ENCODE measurements at regions not wholly inside any gene's neighbourhood (a gene's known extent, or its start where the extent isn't known, plus 50 kb on each side); places are given as distances from the start of the nearest gene placed in this dataset.

DNA sequence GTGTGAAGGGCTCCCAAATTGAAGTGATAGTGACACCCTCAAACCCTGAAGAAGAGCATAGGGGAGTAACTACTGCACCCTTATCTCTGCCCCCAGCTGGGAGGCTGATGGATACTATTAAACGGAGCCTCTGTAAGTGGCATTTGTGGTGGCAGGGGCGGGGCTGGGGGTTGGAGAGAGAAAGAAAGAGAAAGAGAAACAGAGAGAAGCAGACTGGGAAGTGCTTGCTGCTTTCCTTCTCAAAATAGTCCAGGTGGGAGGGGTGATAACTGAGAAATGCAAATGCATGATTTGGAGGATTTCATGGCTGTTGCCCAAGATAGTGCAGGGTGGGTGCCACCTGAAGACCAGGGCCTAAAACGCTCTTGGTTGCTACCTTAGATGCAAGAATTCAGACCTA, 253.5 kb upstream of the GATB start:
- DNase-seq = no peak

DNA sequence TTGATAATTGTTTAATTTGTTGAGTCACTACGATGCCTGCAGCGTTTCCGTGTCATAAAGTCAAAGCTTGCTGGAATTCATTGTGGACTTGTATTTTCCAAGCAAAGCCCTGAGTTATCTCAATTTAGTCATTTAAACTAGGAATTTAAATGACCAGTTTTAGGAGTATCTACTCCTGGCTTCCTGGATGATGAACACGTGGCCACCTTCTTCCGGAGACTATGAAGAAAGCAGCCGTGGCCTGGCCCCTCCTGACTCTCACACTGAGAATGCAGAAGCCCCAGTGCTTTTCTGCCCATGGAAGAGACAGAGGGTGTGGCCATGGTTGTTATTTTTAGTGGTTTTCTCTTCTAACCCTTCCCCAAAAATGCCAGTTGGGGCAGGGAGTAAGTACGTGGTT, 250.7 kb upstream of the GATB start:
- DNase-seq = no peak

DNA sequence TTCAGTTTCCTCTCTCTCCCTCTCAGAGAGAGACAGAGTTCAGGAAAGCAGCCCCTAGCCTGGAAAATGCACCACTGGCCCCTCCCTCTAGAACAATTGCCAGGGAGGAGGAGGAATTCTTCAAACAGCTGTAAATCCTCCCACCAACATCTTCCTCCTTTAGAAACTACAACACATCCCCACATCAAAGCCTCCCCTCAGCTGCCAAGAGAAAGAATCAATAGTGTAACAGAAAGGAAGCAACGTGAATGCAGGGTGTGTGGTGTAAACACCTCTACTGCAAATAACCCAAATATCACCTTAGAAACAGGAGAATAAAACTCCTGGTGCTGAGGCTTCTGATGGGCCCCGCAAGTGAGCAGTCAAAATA, 249.9 kb upstream of the GATB start:
- DNase-seq = no peak

DNA sequence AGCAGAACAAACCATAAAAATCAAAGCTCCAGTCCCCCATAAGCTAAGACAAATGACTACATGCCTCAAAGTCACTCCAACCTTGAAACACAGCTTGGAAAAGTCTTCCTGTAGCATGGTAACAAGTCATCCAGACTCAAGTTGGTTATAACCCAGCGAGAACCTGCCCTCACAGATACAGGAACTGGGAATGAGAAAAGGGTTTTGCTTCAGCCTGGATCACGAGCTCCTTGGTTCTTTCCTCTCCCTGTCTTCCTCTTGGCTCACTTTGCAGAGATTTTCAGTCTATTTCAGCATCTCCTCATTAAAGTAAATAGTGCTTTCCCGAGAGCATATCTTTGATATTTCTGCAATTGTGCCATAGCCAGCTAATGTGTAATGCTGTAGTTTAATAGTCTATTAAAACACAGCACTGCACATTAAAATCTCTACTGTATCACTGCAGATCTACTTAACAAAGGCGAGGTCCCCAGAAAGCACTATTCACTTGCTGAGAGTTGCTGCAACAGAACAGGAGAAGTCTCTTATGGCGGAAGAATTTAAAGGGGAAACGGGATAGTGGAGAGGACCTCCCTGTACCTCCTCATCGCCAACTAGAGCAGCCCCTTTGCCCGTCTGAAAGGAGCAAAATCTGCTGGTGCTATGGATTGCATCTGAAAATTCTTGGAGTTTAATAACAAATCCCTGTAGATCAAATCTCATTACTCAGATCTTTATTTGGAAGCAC, 249.3 kb upstream of the GATB start:
- no peak for DNase-seq

DNA sequence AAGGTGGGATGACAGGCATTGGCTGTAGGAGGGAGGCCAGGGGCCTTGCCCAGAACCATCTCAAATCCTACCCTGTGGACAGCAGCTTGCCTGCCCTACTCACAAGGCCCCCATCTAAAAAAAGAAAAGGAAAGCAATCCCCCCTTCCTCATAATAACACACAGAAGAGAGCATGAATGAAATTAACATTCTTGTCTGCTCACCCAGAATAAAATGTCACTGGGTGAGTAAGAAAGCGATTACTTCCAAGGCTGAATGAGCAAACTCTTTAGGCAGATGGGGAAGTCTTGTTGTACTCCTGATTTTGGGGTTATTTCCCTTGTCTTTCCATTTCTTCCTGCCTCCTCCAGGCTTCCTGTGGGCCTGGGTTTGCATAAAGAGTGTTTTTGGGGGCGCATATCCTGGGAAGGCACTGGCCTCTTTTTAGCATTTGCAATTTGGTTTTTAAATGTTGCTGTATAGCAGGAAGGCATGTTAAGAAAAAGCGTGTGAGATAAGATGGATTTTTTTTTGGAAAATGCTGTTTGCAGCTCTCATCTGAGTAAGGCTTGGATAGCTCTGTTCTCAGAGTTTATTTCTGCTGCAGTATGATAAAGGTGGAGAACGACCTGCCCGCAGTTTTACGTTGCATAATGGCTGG, 248.3 kb upstream of the GATB start:
- no peak for DNase-seq

DNA sequence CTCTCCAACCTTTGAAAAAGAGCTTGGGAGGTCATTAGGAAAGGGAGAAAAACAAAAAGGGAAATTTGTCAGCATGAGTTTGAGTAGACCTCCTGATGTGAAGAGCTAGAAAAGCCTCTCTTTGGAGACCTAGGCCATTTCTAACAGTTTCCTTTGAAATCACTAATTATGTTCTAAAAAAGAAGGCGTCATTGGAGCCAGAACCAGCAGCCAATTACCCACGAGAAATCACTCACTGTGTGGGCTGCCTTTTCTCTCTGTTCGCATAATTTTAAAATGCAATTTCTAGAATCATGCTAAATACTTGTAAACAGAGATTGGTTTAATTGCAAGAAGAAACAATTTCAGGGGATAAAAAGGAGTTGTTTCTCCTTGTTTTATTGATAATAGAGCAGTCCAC, 246.3 kb upstream of the GATB start:
- no peak for DNase-seq

DNA sequence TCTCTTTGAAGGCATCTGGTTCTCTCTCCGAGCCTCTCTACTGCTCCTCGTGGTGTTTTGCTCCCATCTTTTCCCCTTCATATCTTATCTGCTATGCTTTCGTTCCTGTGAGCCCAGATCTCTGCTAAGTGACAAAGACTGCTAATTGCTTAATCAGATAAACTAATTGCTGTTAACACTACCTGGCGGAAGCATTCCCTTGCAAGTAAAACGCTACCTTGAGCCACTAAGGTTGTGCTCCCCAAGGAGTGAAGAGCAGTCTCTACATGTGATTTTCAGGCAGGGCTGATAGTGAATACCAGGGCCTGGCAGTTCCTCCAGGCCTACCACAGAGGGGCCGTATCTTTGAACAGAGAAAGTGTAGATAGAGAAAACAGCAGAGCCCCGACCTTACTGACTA, 244.0 kb upstream of the GATB start:
- no peak for DNase-seq

DNA sequence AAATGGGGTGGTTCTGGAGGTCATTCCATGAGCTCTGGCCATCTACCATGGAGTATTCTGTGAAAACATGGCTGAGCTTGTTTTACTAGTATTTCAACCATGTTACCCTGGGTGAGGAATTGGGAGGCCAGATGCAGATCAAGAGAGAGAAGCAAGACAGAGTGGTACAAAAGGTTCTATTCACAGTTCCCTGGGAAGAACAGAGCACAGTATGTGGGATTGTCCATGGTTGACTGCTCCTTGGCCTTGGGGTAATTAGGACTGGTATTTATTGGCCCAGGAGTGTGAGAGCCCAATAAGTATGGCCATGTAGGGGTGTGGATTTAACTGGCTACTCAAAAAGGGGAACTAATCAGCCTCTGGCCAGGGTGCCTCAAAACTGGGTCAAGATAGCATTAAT, 239.7 kb upstream of the GATB start:
- no peak for DNase-seq

DNA sequence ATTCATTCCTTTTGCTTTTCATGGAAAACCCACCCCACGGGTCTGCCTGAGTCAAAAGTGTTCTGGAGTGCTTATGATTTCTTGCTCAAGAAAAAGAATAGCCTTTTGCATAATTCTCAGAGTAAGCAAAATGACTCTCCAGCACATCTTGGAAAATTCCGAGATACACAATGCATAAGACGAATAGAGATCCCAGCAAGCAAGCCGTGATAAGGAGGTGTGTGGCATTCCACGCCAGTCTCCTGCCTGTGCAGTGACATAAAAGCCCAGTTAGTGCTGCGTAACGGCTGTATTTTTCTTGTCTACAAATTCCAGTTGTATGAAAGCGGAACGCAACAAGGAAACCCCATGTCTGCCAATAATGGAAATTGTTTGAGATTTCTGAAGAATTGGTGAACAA, 237.9 kb upstream of the GATB start:
- DNase-seq = no peak

DNA sequence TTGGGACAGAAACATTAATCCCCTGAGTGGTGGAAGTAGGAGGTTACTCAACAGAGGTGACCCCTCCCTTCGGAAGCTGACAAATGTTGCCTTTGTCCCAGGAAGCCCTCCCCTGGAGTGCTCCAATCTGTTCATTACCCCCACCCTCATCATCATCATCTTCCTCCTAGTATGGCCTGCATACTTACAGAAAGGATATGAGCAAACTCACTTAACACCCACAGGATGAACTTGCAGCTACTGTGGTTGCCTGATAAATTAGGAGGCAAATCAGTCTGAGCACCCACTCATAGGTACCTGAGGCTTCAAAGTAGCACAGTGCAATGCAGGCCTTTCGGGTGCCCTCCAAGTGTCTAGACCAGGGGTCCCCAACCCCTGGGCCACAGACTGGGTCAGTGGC, 236.7 kb upstream of the GATB start:
- no peak for DNase-seq

DNA sequence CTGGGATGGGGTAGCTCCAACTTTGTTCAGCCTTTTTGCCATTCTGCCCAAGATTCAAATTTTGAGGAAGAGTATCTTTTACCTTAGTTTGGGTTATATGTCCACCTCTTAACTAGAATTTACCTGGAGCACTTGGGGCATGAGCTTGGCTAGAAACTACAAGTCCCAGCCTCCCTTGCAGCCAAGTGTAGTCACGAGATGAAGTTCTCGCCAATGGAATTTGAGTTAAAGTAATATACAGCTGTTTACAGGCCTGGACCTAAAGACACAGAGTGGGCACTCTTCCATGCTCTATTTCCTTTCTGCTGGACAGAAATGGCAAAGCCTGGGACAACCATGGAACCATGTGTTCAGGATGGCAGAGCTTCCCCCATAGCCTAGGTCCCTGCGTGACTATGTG, 233.6 kb upstream of the GATB start:
- no peak for DNase-seq

DNA sequence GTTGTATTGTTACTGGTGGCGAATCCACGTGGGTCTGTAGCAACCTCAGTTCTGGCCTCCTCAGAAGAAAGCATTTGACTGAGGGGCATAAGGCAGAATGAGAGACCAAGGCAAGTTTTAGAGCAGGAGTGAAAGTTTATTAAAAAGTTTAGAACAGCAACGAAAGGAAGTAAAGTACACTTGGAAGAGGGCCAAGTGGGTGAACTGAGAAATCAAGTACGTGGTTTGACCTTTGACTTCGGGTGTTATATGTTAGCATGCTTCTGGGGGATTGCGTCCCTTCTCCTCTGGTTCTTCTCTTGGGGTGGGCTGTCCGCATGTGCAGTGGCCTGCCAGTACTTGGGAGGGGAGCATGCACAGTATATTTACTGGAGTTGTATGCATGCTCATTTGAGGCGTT, 232.7 kb upstream of the GATB start:
- no peak for DNase-seq

DNA sequence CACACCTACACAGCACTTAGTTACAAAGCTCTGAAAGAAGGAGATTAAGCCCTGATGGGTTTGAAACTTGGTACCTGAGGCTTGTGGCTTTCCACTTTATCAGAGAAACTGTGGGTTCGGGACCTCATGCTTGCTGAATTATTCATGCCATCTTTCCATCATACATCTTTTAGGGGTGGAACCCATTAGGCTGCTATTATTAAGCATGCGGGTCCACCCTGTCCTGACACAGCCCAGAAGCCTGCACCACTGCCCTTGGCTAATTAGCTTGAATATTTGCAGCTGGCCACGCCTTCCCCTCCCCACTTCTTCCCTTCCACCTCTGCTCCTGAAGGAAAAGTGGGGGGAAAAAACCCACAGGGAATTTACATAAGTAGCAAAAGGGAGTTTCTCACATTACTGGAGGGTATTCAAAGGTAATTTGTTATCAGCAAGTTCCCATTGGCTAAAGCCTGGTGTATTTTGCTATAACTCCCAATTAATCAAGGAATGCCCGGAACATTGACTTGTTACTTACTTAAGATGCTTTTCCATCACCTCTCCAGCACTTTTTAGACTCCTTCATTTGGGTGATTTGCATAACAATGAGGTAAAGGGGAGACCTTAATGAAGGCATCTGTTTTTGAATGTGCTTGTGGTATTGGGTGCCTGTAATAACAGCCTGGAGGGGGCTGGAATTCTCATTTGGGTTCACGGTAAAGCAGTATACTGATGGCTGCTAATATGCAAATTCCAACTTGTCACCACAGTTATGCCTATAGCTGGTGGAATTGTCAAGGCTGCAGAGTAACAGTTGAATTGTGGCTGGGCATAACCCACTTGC, 231.7 kb upstream of the GATB start:
- peak; percentile 32 to 53 for DNase-seq

DNA sequence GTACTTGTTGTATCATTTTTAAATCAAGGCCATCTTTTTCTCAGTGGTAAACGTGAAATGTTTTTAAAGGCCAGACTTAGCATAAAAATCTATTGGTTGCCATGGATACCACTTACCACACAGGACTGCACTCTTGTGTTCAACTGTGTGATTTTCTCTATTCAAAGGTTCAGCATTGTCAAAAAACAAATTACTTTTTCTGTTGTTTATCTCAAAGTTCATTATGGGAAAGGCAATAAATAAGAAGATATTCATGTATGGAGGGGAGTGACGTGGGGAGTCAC, 231.0 kb upstream of the GATB start:
- DNase-seq = no peak

DNA sequence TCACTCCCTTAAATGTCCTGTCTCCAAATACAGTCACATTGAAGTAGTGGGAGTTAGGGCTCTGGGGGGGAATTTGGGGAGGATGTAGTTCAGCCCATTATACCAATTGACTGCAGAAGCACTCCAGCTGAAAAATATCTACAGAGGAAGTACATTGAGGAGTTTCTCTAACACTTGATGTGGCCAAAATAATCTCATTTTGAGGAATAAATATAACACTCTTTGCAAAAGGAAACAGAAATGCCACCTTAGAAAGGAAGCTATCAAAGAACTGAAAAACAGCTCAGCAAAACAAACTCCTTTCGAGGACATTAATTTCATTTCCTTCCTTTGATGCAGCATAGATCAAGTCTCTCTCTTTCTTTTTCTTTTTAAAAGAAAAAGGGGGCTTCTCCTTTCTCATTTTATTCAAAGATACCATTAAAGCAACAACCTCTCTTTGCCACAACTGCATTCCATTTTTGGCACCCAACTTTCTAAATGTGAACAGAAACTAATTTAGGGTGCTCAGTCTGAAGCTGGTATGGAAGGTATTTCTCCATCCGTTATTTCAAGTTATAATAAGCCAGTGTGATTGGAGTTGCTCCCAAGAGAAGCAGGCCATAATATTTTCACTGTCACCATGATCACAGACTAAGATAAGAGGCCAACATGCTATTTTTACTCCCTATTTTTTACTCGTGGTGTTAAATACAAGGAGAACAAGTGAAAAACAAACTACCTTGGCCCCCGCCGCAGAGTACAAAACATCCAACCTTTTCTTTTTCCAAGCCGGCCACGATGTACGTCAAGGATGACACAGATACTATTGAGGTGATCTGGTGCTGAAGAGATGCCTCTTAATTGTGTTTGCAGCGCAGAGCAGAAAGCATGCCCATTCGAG, 230.4 kb upstream of the GATB start:
- DNase-seq = no peak

DNA sequence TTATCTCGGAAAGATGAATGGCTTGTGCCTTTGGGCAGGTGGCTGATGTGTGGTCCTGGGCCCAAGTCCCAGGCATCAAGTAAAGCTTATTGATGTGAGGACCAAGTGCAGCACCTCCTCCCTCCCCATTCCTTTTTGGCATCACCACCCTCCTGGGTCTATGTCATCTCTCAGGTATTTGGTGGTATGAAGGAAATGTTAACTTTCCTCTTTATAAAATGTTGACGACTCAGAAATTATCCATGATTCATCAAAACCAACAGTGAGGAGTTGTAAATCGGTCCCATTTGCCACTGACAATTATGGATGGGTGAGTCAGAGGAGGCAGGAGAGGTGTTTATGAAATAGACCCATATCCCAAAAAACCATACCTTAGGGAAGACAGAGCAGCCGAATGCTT, 229.4 kb upstream of the GATB start:
- DNase-seq = no peak

DNA sequence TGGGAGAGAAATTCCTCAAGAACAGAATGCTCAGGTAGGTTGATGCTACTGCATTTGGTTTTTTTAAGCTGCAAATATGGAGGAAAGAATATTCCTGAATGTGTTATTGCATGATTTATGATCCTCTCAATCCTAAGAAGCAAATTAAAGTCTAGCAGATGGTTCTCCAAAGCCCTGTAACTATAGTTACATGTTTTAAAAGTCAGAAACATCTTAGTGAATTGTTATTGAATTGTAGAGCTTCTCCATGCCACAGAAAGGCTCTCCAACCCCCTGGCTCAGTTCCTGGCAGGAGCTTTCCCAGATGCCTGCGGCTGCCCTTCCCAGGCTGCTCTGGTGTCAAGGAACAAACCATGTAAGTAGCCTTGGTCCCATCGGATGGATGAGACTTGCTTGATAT, 227.8 kb upstream of the GATB start:
- DNase-seq = no peak

DNA sequence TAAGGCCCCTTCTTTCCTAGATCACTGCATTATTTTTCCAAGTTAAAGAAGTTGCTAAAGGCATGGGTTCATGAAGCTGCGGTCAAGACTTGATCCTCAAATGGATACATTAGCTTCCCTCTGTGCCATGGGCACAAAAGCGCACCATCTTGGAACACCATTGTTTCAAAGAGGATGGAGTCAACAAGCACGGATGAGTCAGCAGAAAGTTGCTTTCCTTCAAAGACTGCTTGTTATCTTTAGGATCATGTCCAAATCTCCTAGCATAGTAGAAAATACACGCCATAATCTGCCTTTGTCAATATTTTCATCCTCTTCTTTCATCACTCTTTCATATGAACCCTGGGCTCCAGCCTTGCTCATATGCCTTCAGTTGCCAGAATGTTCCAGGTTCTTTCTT, 226.8 kb upstream of the GATB start:
- DNase-seq = no peak

DNA sequence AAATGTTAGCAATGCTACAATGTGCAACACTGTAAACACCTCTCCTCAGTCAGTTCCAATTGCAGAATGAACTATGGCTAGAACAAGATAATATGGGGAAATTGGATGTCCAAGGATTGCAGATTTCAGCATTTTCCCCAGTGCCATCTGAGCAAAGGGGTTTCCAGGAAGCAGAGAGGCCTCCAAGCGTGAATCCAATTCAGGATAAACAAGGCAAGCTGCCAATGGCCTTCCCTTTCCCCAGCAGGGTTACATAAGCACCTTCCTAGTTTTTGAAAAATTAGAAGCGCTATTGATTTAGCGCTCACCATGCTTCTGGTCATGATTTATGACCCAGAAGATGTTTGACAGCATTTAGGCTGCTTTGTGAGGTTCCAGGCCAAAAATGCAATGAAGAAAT, 223.0 kb upstream of the GATB start:
- no peak for DNase-seq

DNA sequence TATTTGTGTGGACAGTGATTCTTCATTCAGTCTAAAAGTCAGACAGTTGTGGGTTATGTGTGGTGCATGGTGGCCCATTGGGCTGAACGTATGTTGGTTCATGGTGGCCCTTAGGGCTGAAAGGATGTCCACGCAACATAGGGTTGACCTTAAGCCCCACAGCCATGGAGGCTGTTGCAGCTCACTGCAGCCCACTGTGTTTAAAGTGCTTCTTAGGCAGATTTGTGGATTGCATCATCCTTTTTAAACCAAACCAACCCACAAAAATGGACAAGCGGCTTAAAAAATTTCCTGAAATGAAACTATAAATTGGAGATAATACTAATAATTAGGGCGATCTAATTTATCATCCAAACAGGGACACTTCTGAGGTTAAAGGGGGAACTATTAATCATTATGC, 219.0 kb upstream of the GATB start:
- DNase-seq = no peak

DNA sequence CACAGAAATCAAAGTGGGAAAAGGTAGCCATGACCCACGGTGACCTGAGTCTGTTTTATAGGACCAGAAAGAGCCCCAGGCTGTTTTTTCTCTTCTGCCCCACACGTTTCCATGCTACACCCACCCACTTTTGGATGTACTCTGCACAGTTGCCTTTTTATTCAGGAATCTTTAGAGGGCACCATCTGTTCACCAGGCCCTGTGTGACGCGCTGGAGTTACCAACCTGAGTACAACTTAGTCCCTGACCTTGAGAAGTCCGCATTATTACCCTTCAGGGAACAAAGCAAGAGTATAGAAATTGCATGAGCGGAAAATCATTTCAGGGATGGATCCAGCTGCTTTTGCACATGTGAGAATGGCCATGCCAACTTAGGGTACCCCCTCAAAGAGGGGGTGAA, 207.8 kb upstream of the GATB start:
- no peak for DNase-seq

DNA sequence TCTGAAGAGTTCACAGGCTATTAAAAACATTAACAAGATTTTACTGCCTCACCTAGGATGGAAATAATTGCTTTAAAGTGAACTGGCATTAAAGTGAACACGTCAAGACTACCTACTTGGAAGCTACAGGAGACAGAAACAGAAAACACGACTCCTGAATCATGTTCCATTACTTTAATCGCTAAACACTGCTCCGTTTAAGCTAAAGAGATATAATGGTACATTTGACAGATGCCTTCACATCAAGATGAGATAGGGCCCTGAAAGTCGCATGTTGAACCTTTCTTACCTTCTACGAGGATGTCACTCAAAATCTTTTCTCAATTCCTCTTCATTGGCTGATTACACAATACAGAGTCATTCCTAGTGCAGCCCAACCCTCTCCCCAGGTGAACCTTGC, 206.3 kb upstream of the GATB start:
- no peak for DNase-seq

DNA sequence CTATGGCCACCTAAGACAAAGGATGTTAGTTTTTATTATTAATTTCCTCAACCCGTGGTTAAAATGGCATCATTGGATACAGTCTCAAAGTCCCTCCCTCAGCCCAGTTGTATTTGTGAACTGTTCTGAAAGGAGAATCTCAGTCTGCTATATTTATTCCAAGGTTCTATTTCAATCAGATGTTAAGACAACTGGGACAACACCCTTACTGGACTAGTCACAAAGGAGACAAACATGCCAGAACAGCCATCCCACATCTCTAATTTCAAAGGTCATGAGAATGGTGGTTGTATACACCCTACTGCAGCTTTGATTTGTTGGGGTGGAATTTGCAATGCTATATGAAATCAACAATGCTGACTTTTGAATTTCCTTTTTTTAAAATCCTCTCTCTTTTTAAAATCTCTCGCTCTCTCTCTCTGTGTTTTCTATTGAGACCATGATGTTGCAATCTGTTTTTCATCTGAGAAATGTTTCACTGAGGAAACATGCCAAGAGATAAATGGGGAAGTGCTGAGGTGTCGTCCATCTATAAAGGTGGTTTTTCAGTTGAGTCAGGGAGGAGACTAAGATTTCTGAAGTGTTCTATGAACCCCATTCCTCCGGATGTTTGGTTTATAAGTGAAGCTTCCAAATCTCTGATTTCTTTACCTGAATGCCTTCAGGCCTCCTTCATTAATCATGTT, 201.5 kb upstream of the GATB start:
- DNase-seq = no peak
